GM18498 (cell line): ENCODE measurements at regions not wholly inside any gene's neighbourhood (a gene's known extent, or its start where the extent isn't known, plus 50 kb on each side); places are given as distances from the start of the nearest gene placed in this dataset.

Experiments
- ATAC-seq: cut with Tn5 transposase; IDR thresholded peaks from one replicate; pipeline ENCODE4 v1.9.1; 2021; ENCODE audit warnings: mild to moderate bottlenecking, moderate library complexity; ENCODE audit not compliant: unreplicated experiment

DNA sequence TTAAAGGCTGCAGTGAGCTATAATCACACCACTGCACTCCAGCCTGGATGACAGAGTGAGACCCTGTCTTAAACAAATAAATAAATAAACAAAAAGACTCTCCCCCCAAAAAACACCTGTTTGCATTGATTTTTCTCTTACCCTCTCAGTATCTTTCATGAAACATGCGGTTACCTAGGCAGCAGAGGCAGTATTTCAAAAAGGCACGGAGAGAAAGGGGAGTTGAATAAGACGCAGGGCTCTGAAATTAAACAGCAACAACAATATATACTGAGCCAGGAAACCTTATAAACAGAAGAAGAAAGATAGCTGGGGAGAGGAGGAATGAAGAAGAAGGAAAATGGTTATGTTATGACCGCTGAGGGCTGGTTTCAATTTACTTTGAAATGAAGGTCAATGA, 277.6 kb downstream of the BTG1 start:
- ATAC-seq = no peak

DNA sequence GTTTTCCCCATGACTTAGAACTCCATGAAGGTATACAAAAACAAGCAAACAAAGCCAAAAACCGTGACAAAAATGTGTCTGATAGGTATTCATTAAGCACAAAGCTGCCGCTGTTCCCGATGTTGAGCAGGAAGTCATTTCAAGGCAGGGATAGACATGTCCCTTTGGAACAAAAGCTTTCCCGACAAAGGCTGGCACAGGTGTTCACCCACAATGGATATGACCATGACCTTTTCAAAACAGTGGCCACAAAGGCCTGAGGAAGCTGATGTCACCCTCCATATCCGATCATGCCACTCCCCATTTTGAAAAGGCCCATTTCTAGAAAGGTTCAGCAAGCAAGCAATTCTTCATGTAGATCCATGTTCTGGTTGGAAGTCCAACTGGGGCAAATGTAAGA, 279.1 kb downstream of the BTG1 start:
- ATAC-seq = no peak

DNA sequence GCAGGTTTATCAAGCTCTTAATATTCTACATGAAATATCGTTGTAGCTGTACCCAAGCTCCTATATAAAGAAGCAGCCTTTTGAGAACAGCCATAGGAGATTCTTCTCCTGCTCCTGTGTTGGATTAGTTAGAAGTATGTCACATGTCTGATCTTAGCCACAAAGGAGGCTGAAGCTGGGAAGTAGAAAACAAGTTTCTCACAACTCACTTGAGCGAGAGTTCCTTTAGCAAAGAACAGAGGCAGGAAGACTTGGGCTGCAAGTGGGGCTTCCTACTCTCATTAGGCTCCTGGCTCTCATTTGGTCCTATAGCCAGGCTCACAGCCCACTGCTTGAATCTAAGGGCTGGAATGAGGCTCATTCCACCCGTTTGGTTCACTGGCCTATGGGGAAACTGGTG, 281.9 kb downstream of the BTG1 start:
- no peak for ATAC-seq

DNA sequence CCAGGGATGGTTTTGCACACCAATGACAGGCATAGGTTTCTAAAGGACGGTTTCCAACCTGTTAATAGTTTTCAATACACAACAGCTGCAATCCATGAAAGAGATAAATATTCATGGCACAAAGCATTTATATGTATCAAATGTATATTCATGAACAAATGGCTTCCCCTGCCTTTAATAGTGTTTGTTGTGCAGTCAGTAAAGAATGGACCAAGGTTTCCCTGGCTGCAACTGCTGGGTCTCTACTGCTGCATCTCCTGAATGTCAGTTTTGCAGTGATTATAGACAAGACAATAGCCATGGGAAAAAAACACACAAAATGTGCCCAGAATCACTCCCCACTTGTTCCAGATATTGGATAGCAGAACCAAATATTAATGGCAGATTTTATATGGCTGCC, 284.1 kb downstream of the BTG1 start:
- no peak for ATAC-seq

DNA sequence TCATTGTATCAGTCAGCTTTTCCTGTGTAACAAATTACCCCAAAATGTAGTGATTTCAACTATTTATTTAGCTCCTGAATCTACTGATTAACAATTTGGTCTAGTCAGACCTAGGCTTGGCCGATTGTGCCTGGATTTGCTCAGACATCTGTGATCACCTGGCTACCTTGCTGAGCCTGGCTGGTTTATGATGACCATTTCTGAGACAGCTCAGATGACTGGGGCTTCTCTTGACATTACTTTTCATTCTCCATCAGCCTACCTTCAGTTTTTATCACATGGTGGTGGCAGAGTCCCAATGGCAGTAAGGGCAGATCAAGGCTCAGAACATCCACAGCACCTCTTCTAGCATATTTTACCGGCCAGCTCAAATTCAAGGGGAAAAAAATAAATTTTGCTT, 286.3 kb downstream of the BTG1 start:
- no peak for ATAC-seq

DNA sequence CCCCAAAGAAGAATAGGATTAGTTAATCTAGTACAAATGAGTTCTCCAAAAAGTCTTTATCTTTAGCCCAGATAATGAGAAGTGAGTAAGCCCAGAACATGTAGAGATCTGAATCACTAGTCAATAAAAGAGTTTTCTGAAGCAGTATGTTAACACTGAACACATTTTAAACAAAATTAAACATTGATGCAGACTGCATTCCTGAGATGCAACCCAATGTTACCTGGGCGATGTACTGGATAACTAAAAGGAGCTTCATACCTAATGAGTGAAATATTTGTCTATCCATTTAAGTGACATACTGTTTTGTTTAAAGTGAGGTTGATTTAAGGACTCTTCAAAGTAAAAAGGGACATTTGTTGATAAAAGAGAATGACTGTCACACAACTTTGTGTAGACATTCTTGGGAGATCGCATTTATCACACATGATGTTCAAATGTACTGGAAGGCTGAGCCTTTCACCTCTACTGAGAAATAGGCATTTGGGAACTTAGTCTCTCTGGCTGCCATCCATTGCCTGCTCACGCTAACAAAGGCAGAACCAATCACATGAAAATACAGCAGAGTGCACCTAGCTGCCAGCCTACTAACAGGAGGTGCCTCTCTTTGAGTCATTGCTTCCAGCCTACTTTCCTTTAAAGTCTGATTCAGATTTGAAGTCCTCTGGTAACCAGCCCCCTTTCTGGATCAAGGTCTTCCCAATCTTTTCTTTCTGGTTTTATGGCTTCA, 287.7 kb downstream of the BTG1 start:
- ATAC-seq = no peak

DNA sequence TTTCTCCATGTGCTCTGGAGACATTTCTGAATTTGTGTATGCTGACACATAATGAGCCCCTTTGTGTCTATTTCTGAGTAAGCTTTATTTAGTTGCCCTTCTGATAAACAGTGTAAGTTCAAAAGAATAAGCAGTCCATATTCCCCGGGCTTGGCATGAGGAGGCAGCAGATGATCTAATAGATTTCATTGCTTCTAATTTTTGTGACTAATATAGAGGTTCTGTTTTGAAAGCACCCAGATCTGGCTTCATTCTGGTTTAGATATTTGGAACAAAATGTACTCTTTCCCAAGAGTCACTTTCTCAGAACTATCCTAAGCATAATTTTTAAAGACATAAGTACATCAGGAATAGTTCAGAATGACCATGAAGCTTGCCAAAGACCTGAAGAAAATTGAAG, 290.9 kb downstream of the BTG1 start:
- ATAC-seq = no peak

DNA sequence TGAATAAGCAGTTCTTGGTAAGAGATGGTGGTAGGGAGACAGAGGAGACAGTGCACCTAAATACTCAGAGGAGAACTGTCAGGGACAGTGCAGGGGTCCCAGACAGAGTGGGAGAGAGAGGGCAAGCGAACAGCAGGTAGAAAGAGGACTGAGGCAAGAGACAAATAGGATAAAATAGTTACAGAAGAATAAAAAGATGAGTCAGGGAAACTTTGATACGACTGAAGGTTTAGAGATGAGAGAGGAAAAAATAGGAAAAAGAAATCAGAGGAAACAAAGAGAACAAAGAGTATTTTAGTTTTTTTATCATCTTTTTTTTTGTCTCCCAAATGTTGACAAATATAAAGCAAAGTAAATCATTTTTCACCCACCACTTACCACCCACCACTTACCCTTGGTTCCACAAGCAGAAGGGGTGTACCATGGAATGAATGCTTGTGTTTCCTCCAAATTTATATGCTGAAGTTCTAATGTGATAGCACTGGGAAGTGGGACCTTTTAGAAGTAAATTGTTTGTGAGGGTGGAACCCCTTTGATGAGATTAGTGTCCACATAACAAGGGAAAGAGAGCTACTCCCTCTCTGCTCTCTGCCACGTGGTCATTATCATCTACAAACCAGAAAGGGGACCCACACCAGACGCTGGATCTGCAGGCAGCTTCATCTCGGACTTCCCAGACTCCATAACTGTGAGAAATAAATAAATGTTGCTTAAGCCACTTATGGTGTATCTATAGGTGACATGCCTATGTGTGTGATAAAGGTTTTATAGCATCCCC, 292.1 kb downstream of the BTG1 start:
- no peak for ATAC-seq

DNA sequence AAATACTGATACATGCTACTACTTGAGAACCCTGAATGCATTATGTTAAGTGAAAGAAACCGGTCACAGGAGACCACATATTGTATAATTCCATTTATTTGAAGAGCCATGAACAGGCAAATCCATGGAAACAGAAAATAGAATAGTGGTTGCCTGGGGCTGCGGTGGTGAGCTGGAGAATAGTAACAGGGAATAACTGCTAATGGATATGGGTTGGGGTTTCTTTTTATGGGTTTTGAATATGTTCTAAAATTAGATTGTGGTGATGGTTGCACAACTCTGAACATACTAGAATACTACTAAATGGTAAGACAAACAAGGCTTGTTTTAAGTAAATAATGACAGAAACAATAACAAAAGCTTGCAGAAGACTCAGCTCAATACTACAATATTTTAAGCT, 293.0 kb downstream of the BTG1 start:
- ATAC-seq = no peak

DNA sequence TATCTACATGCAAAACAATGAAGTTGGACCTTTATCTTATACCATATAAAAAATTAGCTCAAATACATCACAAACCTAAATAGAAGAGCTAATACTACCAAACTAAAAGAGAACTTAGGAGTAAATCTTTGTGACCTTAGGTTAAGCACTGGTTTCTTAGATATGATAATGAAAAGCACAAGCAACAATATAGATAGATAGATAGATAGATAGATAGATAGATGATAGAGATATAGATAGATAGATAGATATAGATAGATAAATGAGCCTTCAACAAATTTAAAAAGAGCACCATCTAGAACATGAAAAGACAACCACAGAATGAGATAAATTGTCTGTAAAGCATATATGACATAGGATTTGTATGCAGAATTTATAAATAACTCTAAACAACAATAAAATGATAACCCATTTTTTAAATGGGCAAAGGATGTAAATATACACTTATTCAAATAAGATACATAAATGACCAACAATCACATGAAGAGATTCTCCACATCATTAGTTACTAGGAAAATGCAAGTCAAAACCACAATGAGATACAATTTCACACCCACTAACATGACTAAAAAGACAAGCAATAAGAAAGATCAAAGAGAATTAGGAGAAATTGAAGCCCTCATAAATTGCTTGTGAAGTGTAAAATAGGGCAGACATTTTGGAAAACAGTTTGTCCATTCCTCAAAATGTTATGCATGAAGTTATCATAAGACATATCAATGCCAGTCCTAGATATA, 293.7 kb downstream of the BTG1 start:
- ATAC-seq = no peak

DNA sequence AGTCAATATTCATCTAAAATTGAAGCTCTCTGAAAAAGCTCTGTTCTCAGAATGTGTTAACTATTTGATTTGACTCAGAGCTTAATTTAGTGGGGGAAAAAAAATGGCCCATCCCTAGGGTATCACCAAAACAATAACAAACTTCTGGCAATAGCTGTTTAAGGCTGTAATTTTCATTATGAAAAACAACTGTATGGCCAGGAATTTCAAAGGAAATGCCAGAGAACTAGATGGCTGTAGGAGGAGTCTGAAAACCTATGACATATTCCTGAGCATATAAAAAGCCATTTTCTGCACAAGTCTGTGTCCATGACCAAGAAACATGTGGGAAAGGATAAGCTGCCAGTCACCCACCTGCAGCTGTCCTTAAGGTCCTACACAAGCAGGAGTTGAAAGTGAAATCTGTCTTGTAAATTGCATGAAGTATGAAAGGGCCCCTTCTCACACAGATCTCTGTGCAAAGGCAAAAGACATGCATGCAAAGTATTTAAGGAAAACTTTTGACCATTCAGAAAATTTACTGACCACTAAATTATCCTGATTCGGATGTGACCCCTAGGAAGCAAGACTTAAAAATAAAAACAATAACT, 299.1 kb downstream of the BTG1 start:
- no peak for ATAC-seq

DNA sequence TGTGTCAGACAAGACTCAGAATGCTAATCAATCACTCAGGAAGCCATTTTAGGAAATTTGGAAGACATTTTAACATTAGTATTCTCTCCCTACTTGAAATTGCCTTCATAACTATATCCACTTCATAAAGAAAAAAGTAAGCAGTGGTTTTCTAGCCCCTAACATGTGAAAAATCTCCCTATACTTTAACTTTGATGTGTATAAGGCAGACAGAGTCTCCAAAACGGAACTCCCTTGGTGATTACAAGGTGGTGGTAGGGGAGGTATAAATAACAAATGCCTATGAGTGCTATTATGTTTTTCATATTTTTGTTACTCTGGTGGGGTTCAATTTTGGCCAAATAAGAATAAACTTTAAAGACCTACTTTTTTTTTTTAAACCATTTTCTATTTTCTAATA, 300.3 kb downstream of the BTG1 start:
- ATAC-seq = no peak

DNA sequence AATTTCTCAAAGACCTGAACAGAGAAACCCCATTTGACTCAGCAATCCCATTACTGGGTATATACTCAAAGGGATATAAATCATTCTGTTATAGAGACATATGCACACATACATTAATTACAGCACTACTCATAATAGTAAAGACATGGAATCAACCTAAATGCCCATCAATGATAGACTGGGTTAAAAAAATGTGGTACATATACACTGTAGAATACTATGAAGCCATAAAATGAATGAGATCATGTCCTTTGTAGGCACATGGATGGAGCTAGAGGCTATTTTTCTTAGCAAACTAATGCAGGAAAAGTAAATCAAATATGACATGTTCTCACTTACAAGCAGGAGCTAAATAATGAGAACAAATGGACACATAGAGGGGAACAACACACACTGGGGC, 303.8 kb downstream of the BTG1 start:
- ATAC-seq = no peak

DNA sequence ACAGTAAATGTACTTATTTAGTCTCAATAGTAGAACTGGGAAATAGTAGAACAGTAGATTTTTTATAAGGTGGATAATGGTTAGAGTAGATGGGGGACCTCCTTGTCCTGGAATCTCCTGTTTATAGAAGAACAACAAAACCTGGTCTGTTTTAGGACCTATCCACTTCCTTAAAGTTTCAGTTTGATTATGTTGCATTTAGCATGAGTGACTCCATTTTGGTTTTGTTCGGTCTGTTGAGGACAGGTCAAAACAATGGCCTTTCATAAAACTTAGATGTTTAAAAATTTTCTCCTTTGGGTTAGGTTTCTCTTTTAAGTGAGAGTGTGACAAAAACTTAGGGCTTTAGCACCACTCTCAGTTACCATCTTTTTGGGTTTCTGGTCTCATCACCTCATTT, 308.9 kb downstream of the BTG1 start:
- ATAC-seq = no peak

DNA sequence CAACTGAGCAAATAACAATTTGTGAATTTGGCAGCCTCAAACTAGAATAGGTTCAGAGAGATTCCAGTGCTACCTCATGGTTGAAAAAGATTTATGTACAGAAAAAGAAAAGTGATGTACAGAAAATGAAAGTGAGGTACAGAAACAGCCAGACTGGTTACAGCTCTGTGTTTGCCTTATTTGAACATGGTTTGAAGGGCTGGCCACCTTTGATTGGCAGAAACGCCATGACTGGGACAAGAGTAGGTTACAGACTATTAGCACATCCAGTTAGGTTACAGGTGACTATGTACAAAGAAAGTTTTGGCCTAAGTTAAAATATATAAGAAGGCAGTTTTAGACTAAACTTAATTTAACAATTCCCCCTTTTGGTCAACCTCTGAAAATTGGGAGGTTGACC, 309.4 kb downstream of the BTG1 start:
- no peak for ATAC-seq

DNA sequence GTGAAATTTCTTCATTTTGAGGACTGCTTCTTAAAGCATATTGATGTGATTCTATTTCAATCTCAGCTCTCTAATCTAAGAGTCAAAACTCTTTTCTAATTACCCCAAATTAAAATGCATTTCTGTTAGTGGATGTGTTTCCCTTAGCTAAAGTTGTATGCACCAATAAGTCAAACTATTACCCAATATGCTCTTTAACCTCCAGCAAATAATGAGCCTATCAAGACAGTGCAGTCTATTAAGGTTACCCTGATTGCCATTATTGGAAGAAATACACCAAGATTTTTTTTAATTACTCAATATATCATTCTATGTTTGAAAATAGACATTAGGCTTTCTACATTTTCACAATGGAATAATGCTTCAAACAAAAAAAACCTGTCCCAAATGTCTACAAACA, 310.0 kb downstream of the BTG1 start:
- ATAC-seq = no peak

DNA sequence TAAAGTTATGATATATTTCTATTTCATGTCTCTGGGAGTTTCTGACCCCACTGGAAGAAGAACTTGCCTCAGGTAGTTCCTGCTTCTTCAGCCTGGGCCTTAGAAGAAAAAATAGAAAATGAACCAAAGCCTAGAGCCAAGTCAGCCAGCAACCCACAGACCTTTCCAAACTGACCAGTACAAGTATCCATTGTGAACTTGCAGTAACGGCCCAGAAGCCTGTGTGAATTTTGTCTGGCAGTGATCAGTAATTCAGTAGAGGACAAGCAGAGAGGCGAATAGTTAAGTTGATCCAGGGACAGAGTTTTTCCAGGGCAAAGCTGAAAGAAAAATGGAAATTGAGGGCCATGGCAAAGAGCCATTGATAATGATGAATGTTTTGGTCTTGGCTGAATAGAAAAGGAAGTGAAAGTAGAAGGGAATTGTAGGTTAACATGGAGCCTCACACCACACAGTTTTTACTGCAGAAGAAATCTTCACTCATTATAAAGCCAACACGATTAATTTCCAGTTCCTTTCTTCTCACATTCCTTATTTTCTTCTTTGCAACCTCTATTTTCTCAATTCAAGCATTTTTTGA, 311.8 kb downstream of the BTG1 start:
- ATAC-seq = no peak

DNA sequence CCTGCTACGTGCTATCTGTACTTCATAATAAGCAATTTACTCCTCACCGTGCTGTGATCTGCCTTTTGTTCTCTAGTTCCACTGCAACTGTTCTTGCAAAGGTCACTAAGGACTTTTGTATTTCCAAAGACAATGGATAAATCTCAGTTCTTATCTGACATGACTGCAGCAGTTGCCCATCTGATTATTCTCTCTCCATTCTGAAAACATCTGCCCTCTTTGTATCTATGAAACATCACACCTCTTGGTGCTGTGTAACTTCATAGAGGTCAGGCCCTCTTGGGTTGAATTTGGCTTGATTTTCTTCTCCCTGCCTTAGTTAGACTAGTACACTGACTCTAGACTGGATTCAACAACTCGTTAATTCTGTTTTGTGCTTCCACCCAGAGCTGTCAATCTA, 319.6 kb downstream of the BTG1 start:
- no peak for ATAC-seq

DNA sequence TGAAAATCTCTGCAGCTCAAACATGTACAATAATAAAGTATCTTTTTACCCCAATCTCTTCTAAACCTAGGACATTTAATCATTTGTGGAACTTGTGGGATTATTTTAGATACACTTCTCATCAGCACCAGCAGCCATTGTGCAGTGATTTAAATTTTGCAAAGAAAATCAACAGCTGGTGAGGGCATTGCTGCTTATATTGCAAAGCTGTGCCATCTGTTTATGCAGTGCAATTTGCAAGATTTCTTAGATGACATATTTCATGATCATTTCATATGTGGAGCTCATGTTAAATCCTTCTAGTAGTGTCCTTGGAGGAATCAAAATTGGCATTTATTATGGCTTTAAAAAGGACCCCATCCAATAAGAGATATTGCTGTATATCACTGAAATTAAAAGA, 320.7 kb downstream of the BTG1 start:
- no peak for ATAC-seq

DNA sequence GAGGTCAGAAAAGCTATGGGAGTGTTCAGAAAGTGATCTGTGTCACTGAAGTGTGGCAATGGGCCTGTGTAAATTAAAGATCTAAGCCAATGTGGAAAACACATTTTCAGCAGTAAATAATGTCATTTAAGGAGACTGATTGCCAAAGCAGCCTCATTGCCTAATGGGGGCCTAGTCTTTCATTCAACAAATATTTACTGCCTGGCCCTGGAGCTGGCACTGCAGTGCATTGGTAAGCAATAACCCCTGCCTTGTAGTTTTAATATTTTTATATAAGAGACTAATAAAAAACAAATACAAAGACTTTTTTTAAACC, 326.6 kb downstream of the BTG1 start:
- ATAC-seq = no peak
